PC-3 (cell line): ENCODE measurements at regions not wholly inside any gene's neighbourhood (a gene's known extent, or its start where the extent isn't known, plus 50 kb on each side); places are given as distances from the start of the nearest gene placed in this dataset.

ENCODE experiments used
- EZH2 ChIP-seq: fragments of 300-600 bp; sonication (generic); IDR thresholded peaks from one replicate; pipeline ENCODE4 v1.6.1; 2017; ENCODE audit warnings: antibody characterized with exemption, mild to moderate bottlenecking, low read length; ENCODE audit not compliant: unreplicated experiment
- TF ChIP-seq, protein P1 (sequence below): fragments of 300-600 bp; sonication (generic); conservative IDR thresholded peaks from 2 replicates; pipeline ENCODE4 v1.5.1; 2017; ENCODE audit warnings: antibody characterized with exemption, low read depth, mild to moderate bottlenecking, low read length

GRCh38 chr3:8156831-8157230 lies 344.8 kb upstream of the LMCD1 start:
- TF ChIP-seq, protein P1, sequence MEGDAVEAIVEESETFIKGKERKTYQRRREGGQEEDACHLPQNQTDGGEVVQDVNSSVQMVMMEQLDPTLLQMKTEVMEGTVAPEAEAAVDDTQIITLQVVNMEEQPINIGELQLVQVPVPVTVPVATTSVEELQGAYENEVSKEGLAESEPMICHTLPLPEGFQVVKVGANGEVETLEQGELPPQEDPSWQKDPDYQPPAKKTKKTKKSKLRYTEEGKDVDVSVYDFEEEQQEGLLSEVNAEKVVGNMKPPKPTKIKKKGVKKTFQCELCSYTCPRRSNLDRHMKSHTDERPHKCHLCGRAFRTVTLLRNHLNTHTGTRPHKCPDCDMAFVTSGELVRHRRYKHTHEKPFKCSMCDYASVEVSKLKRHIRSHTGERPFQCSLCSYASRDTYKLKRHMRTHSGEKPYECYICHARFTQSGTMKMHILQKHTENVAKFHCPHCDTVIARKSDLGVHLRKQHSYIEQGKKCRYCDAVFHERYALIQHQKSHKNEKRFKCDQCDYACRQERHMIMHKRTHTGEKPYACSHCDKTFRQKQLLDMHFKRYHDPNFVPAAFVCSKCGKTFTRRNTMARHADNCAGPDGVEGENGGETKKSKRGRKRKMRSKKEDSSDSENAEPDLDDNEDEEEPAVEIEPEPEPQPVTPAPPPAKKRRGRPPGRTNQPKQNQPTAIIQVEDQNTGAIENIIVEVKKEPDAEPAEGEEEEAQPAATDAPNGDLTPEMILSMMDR = no peak
- no peak for TF ChIP-seq EZH2
